ENCODE measurements at regions not wholly inside any gene's neighbourhood (a gene's known extent, or its start where the extent isn't known, plus 50 kb on each side); places are given as distances from the start of the nearest gene placed in this dataset.

GRCh38 chr9:86837345-86837744 lies 110.0 kb downstream of the GAS1 start:
- DNase-seq (ENCODE audit: extremely low read depth in 1 of 4, low spot score in 3 of 4) = no peak
- intact Hi-C loops (cut with micrococcal nuclease) = no loop called here
- Histone ChIP-seq H3K36me3 (ENCODE audit: control insufficient read depth, insufficient read depth, low read length) (no peaks in the 10 kb centered on the region), H3K9ac (ENCODE audit: insufficient read depth in 1 of 2, low read depth in 2 of 2, low read length in 2 of 2) (no peak overlapping the region), H3K27me3 (ENCODE audit: control insufficient read depth in 2 of 2, insufficient read depth in 2 of 2, low read length in 2 of 2) (peaks cover 0 to 11% of the 10 kb centered on the region in 2 experiments; a peak in 2 of 5 replicates), H3K79me2 (ENCODE audit: control insufficient read depth, insufficient read depth, low read length) (no peaks in the 10 kb centered on the region), H4K20me1 (replicated peaks; ENCODE audit: control insufficient read depth, insufficient read depth, low read length) (no peaks in the 10 kb centered on the region), H3K4me2 (ENCODE audit: insufficient read depth, low read length) (no peak overlapping the region), H3K27ac (ENCODE audit: extremely low read depth, low read depth, low read length) (no peak overlapping the region), H3K9me3 (replicated peaks; ENCODE audit: control insufficient read depth, insufficient read depth, low read depth, low read length) (no peaks in the 10 kb centered on the region), H2AFZ (ENCODE audit: low read depth, low read length) (no peak overlapping the region), H3K4me1 (replicated peaks in 1 of 2; ENCODE audit: control insufficient read depth in 2 of 2, insufficient read depth in 2 of 2, low read length in 2 of 2) (no peaks in the 10 kb centered on the region), H3K4me3 (no peak overlapping the region), H3K9me1 (ENCODE audit: control insufficient read depth, insufficient read depth, low read length) (no peaks in the 10 kb centered on the region)
- CTCF ChIA-PET (ENCODE audit: low intra/inter-chr PET ratio) = no interaction called here
- BruUV-seq (replicated peaks) = no TSS peak
- no peak for FAIRE-seq
- no peak for ATAC-seq
- in situ Hi-C loops (cut with MboI) = no loop called here
- POLR2A ChIA-PET = no interaction called here
- TF ChIP-seq FOXO4 (CRISPR knock-in tag; IDR thresholded peaks at IDR 0.05) (no peak), HMGXB4 (CRISPR knock-in tag; IDR thresholded peaks at IDR 0.05) (no peak), E2F3 (CRISPR knock-in tag; IDR thresholded peaks at IDR 0.05) (no peak), LCOR (CRISPR knock-in tag; IDR thresholded peaks at IDR 0.05) (no peak), CREB1 (IDR thresholded peaks at IDR 0.05) (no peak), CREB1 (CRISPR knock-in tag; IDR thresholded peaks at IDR 0.05) (no peak), GATAD2A (IDR thresholded peaks at IDR 0.05) (no peak), KLF13 (tag; IDR thresholded peaks at IDR 0.05; ENCODE audit: borderline replicate concordance, low read depth) (no peak), MXI1 (IDR thresholded peaks at IDR 0.05; ENCODE audit: low read depth, low read length) (no peak), ZNF512 (tag; IDR thresholded peaks at IDR 0.05) (no peak), PPARD (CRISPR knock-in tag; IDR thresholded peaks at IDR 0.05) (no peak)
- 0% methylated on average over 4 of the region's 4 CpGs for WGBS (ENCODE audit: insufficient coverage, low coverage, missing lambda C conversion rate)

Measured in K562 (cell line).